ENCODE measurements at regions not wholly inside any gene's neighbourhood (a gene's known extent, or its start where the extent isn't known, plus 50 kb on each side); places are given as distances from the start of the nearest gene placed in this dataset.

DNA sequence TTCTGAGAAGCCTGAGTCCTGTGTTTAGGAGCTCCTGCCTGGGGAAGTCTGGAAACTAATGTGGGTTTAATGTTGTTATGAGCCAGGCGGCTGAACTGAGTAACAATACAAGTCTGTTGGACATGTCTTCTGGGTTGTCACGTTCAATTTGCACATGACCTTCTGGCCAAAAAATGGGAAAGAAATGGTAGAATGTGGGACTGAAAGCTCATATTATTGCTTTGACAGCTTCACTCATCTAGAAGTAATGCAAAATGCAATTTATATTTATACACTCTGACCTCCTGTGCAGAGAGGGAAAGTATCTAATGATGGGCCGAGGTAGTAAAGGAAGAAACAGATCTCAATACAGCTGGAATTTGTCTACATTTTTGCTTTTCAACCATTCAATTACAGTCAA lies 75.8 kb downstream of the NR2F2 start:
- TF ChIP-seq ZBTB7A (IDR thresholded peaks at IDR 0.05; ENCODE audit: low read depth) (no peak), FOXM1 (IDR thresholded peaks at IDR 0.05; ENCODE audit: borderline replicate concordance, low read depth) (no peak), TCF12 (IDR thresholded peaks at IDR 0.05; ENCODE audit: low read depth) (no peak), EGR1 (IDR thresholded peaks at IDR 0.05) (no peak), YY1 (IDR thresholded peaks at IDR 0.05; ENCODE audit: low read depth) (no peak), TAF1 (IDR thresholded peaks at IDR 0.05; ENCODE audit: low read depth) (no peak), CREB1 (IDR thresholded peaks at IDR 0.05; ENCODE audit: low read depth) (no peak), TEAD4 (IDR thresholded peaks at IDR 0.05) (no peak), NFIC (IDR thresholded peaks at IDR 0.05) (no peak), EP300 (IDR thresholded peaks at IDR 0.05; ENCODE audit: borderline replicate concordance) (no peak), CEBPB (IDR thresholded peaks at IDR 0.05) (no peak), RAD21 (IDR thresholded peaks at IDR 0.05; ENCODE audit: low read depth) (no peak)
- TF ChIP-seq, protein P1, sequence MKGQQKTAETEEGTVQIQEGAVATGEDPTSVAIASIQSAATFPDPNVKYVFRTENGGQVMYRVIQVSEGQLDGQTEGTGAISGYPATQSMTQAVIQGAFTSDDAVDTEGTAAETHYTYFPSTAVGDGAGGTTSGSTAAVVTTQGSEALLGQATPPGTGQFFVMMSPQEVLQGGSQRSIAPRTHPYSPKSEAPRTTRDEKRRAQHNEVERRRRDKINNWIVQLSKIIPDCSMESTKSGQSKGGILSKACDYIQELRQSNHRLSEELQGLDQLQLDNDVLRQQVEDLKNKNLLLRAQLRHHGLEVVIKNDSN (IDR thresholded peaks at IDR 0.05), result no peak
- TF ChIP-seq, protein P2, sequence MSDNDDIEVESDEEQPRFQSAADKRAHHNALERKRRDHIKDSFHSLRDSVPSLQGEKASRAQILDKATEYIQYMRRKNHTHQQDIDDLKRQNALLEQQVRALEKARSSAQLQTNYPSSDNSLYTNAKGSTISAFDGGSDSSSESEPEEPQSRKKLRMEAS (IDR thresholded peaks at IDR 0.05), result no peak
- TF ChIP-seq, protein P3, sequence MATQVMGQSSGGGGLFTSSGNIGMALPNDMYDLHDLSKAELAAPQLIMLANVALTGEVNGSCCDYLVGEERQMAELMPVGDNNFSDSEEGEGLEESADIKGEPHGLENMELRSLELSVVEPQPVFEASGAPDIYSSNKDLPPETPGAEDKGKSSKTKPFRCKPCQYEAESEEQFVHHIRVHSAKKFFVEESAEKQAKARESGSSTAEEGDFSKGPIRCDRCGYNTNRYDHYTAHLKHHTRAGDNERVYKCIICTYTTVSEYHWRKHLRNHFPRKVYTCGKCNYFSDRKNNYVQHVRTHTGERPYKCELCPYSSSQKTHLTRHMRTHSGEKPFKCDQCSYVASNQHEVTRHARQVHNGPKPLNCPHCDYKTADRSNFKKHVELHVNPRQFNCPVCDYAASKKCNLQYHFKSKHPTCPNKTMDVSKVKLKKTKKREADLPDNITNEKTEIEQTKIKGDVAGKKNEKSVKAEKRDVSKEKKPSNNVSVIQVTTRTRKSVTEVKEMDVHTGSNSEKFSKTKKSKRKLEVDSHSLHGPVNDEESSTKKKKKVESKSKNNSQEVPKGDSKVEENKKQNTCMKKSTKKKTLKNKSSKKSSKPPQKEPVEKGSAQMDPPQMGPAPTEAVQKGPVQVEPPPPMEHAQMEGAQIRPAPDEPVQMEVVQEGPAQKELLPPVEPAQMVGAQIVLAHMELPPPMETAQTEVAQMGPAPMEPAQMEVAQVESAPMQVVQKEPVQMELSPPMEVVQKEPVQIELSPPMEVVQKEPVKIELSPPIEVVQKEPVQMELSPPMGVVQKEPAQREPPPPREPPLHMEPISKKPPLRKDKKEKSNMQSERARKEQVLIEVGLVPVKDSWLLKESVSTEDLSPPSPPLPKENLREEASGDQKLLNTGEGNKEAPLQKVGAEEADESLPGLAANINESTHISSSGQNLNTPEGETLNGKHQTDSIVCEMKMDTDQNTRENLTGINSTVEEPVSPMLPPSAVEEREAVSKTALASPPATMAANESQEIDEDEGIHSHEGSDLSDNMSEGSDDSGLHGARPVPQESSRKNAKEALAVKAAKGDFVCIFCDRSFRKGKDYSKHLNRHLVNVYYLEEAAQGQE (IDR thresholded peaks at IDR 0.05; ENCODE audit: low read depth), result no peak

DNA sequence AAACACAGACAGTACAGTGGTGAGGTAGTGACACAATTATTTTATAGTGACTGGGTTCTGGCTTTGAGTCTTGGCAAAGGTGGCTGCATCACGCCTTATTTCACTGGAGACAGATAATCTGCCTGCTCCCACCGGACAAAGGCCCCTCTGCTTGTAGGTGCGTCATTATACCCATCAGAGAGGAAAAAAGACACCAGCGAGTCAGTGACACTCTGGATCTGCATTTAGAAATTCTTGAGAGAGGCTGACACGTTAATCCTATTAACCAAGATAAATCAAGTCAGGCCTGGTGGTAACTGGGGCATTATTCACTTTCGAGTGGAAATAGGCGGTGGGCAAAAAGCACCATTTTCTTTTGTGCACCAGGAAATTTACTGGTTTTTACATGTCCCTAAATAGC lies 76.2 kb downstream of the NR2F2 start:
- TF ChIP-seq CREB1 (IDR thresholded peaks at IDR 0.05; ENCODE audit: low read depth) (no peak), TAF1 (IDR thresholded peaks at IDR 0.05; ENCODE audit: low read depth) (no peak), EGR1 (IDR thresholded peaks at IDR 0.05) (no peak), FOXM1 (IDR thresholded peaks at IDR 0.05; ENCODE audit: borderline replicate concordance, low read depth) (no peak), YY1 (IDR thresholded peaks at IDR 0.05; ENCODE audit: low read depth) (no peak), EP300 (IDR thresholded peaks at IDR 0.05; ENCODE audit: borderline replicate concordance) (no peak), ZBTB7A (IDR thresholded peaks at IDR 0.05; ENCODE audit: low read depth) (no peak), CEBPB (IDR thresholded peaks at IDR 0.05) (no peak), TEAD4 (IDR thresholded peaks at IDR 0.05) (no peak), TCF12 (IDR thresholded peaks at IDR 0.05; ENCODE audit: low read depth) (no peak), NFIC (IDR thresholded peaks at IDR 0.05) (no peak), RAD21 (IDR thresholded peaks at IDR 0.05; ENCODE audit: low read depth) (no peak)
- TF ChIP-seq, protein P3 (IDR thresholded peaks at IDR 0.05; ENCODE audit: low read depth), result no peak
- TF ChIP-seq, protein P1 (IDR thresholded peaks at IDR 0.05), result no peak
- TF ChIP-seq, protein P2 (IDR thresholded peaks at IDR 0.05), result no peak

DNA sequence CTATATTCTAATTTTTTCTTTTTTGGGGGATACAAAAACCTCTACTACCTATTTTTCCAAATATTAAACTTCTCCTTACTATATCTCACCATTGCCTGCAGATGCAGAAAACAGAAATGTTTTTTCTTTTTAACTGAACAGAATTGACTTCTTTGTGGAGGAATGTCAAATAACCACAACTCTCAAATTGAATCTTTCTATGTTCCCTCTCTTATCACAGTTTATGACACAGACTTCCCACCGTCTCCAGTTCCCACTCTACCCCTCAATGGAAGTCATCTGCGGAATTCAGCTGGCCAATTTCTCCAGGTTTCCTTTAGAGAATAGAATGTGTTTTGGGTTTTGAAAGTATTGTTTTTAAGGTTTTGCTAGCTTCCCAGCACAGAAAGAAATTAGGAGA lies 77.0 kb downstream of the NR2F2 start:
- TF ChIP-seq, protein P2 (IDR thresholded peaks at IDR 0.05), result no peak
- TF ChIP-seq, protein P1 (IDR thresholded peaks at IDR 0.05), result no peak
- TF ChIP-seq TAF1 (IDR thresholded peaks at IDR 0.05; ENCODE audit: low read depth), result no peak
- no peak for TF ChIP-seq RAD21 (IDR thresholded peaks at IDR 0.05; ENCODE audit: low read depth)
- TF ChIP-seq EGR1 (IDR thresholded peaks at IDR 0.05), result no peak
- TF ChIP-seq, protein P3 (IDR thresholded peaks at IDR 0.05; ENCODE audit: low read depth), result no peak
- no peak for TF ChIP-seq FOXM1 (IDR thresholded peaks at IDR 0.05; ENCODE audit: borderline replicate concordance, low read depth)
- no peak for TF ChIP-seq ZBTB7A (IDR thresholded peaks at IDR 0.05; ENCODE audit: low read depth)
